Posterior cingulate gyrus (tissue), 11 donors: ENCODE measurements at regions not wholly inside any gene's neighbourhood (a gene's known extent, or its start where the extent isn't known, plus 50 kb on each side); places are given as distances from the start of the nearest gene placed in this dataset.
"Not testable (repeated sequence)": the region's sequence is repeated elsewhere in the genome, so short reads cannot be mapped to it uniquely, and the experiment has no call there.

Experiments
- DNase-seq, 10 donors: peaks; one replicate each; pipeline versions ENCODE4 v3.0.0 to v3.0.0-alpha.2; 2020 to 2021; ENCODE audit warnings: mixed read lengths in 3 of 10
- intact Hi-C: fragments of 100-400 bp; cut with DNase I; formaldehyde crosslinking; loops from one replicate; pipeline ENCODE4 v1.15.1; 2023

GRCh38 chr4:93888308-93888707 is 59.8 kb downstream of the ATOH1 start:
- no peak for DNase-seq
- intact Hi-C loops = no loop called here

- intact Hi-C loops = no loop called here
These were observed 60.2 kb downstream of the ATOH1 start for GRCh38 chr4:93888768-93889167.

GRCh38 chr4:93891244-93891643 is 62.7 kb downstream of the ATOH1 start:
- DNase-seq = no peak
- intact Hi-C loops = no loop called here

More at GRCh38 chr4:93888768-93889167, 60.2 kb downstream of the ATOH1 start:
- DNase-seq = no peak

- no peak for DNase-seq
- intact Hi-C loops = no loop called here
These were observed 66.4 kb downstream of the ATOH1 start for GRCh38 chr4:93894995-93895394.

- intact Hi-C loops = no loop called here
These were observed 68.0 kb downstream of the ATOH1 start for GRCh38 chr4:93896516-93896915.

GRCh38 chr4:93897559-93897958 is 69.0 kb downstream of the ATOH1 start:
- no peak for DNase-seq
- intact Hi-C loops = no loop called here

More at GRCh38 chr4:93896516-93896915, 68.0 kb downstream of the ATOH1 start:
- DNase-seq = no peak

GRCh38 chr4:93908778-93909177 is 80.2 kb downstream of the ATOH1 start:
- intact Hi-C loops = no loop called here
- DNase-seq = no peak

GRCh38 chr4:93911671-93912070 is 83.1 kb downstream of the ATOH1 start:
- intact Hi-C loops = no loop called here
- no peak for DNase-seq

GRCh38 chr4:93912146-93912545 is 83.6 kb downstream of the ATOH1 start:
- no peak for DNase-seq
- intact Hi-C loops = no loop called here

- intact Hi-C loops = no loop called here
- DNase-seq = no peak
These were observed 90.3 kb downstream of the ATOH1 start for GRCh38 chr4:93918856-93919255.

GRCh38 chr4:93923570-93923969 is 95.0 kb downstream of the ATOH1 start:
- DNase-seq, intact Hi-C loops: not testable (repeated sequence)

GRCh38 chr4:93947286-93947685 is 118.7 kb downstream of the ATOH1 start:
- no peak for DNase-seq
- intact Hi-C loops = no loop called here

GRCh38 chr4:93950239-93950638 is 121.7 kb downstream of the ATOH1 start:
- intact Hi-C loops, DNase-seq: not testable (repeated sequence)

- intact Hi-C loops = no loop called here
- DNase-seq = no peak
These were observed 128.6 kb downstream of the ATOH1 start for GRCh38 chr4:93957186-93957585.

- DNase-seq = no peak
- intact Hi-C loops = no loop called here
These were observed 131.9 kb downstream of the ATOH1 start for GRCh38 chr4:93960450-93960849.

GRCh38 chr4:93960916-93961315 is 132.4 kb downstream of the ATOH1 start:
- DNase-seq = no peak
- intact Hi-C loops = no loop called here

GRCh38 chr4:93981594-93981993 is 153.0 kb downstream of the ATOH1 start:
- intact Hi-C loops = no loop called here
- DNase-seq = no peak

GRCh38 chr4:93982255-93982654 is 153.7 kb downstream of the ATOH1 start:
- intact Hi-C loops = no loop called here
- DNase-seq = no peak

GRCh38 chr4:93983140-93983539 is 154.6 kb downstream of the ATOH1 start:
- intact Hi-C loops = no loop called here
- DNase-seq = no peak

GRCh38 chr4:93994175-93994994 is 165.8 kb downstream of the ATOH1 start:
- intact Hi-C loops = no loop called here
- no peak for DNase-seq

GRCh38 chr4:93996895-93997294 is 168.3 kb downstream of the ATOH1 start:
- DNase-seq = no peak
- intact Hi-C loops = no loop called here

GRCh38 chr4:94000559-94000958 is 172.0 kb downstream of the ATOH1 start:
- intact Hi-C loops = no loop called here
- no peak for DNase-seq

GRCh38 chr4:94006932-94007331 is 178.4 kb downstream of the ATOH1 start:
- intact Hi-C loops = no loop called here
- DNase-seq = no peak
